ENCODE measurements at regions not wholly inside any gene's neighbourhood (a gene's known extent, or its start where the extent isn't known, plus 50 kb on each side); places are given as distances from the start of the nearest gene placed in this dataset.
"Not testable (repeated sequence)": the region's sequence is repeated elsewhere in the genome, so short reads cannot be mapped to it uniquely, and the experiment has no call there.

DNA sequence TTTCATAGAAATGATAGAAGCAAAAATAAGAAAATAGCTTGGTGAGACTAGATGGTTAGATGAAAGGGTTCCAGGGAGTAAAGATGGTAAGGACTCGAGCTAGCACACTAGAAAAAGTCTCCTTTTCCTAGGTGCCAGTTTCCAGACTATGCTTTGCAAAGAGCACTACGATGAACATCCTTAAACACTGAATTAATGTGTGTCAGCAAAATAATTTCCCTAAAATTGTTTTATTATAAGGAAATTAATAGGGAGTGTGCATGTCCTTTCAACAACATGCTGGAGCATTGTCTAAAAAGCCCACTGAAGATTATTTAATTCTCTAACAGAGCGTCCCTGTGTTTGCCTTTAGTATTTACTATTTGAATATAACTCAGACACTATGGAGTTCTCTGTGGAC is 107.4 kb upstream of the NDUFV2 start:
- DNase-seq = no peak

DNA sequence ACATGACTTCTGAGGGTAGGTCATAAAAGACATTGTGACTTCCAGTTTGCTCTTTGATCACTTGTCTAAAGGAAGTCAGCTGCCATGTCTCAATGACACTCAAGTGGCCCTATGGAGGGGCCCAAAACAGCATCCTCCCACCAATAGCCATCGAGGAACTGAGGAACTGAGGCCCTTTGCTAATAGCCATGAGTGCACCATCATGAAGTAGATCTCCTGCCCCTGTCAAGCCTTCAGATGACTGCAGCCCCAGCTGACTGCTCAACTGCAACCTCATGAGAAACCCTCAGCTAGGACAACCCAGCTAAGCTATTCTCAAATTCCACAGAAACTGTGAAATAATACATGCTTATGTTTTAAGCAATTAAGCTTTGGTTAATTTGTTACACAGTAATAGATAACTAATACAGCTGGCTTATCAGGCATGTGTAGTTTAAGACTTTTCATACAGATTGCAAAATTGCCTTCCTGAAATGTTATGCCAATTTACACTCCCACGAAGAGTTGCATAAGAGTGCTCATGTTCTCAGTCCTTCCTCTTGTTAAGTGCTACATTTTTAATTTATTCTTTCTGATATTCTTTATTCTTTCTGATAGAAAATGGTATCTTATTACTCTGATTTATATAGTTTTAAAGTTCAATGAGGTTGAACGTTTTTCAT is 105.6 kb upstream of the NDUFV2 start:
- DNase-seq = no peak

DNA sequence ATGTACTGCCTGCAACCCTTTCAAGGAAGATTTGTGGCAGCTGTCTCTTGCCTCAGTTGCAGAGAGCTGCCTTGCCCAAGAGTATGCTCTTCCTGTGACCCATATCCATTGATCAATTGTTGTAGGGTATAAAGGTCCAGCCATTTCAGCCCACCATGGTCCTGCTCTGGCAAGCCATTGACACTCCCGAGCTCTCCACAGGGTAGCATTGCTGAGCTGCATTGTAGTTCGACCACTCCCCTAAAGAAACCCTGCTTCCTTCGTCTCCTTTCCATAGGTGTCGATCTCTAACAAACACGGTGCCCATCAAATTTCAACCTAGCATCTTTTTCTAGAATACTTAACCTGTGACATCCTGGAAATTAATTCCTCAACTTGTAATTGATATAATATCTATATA is 104.9 kb upstream of the NDUFV2 start:
- no peak for DNase-seq

DNA sequence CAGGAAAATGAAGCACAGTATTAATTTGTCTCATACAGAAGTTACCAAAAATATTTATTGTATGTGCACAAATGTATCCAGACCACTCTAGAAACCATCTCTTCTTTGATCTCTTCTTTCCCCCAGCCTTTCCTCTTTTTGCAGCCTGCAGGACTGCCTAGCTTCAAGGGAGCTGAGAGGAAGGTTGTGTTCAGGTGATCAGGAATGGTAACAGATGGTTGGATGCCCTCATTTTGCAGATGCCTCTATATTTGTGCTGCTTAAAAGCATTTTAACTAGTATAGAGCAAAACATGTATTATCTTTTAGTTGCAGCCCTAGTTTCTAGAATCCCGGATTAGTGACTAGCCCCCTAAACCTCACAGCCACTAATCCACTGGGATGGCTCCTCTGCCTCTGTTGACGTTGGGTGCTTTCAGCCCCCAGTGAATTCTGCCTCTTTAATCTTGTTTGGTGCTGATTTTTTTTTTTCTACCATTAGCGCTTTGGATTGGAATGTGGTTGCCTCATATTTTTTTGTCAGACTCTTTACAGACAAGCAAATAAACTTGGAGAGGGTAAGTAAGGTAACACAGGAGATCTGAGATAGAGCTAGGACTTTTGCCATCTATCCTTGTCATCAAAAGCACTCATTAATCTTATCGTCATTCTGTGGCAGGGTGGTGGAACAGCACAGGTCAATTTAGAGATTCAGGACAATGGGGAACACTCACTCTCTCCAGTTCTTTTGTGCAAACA is 103.8 kb upstream of the NDUFV2 start:
- DNase-seq = no peak

DNA sequence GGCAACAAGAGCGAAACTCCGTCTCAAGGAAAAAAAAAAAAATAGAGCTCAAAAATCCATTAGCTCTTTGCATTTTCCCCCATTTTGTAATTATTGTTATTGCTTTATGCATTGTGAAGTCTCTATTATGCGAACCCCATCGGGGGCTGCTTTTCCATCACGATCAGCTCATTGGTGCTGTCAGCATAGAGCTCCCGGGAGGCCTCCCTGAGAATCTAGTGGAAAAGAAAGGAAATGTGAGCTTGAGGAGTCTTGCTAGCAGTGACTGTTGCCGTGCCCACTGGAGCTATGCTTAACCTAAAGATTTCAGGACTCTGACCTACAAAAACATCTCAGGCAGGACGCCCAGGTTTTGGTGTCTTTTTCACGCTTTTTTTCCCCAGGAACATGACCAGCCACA is 102.6 kb upstream of the NDUFV2 start:
- no peak for DNase-seq

DNA sequence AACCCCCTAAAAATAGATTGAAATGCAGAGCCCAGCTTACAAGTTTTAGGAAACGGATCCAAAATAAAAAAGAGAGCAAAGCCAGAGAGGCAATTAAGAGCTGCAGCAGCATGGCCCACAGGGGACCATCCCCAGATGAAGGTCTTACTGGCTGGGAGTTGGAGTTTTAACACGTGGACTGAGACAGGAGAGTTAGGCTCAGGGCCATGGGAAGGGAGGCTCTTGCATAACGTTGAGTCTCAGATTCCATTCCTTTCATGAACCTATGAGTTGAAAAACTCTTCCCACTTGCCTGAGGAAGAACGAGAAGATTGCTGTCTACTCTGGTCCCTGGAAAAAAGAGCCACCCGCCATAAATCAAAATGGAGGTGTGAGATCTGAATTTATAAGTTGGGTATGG is 101.8 kb upstream of the NDUFV2 start:
- no peak for DNase-seq

DNA sequence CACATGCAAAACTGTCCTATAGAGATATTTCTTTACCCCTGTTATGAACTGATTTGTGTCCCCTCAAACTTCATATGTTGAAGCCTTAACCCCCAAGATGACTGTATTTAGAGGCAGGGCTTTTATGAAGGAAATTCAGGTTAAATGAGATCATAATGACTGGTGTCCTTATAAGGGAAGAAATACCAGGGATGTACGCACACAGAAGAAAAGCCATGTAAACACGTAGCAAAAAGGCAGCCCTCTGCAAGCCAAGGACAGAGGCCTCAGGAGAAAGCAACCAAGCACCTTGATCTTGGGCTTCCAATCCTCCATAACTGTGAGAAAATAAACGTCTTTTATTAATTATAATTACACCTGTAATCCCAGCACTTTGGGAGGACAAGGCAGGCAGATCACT is 101.3 kb upstream of the NDUFV2 start:
- DNase-seq = no peak

DNA sequence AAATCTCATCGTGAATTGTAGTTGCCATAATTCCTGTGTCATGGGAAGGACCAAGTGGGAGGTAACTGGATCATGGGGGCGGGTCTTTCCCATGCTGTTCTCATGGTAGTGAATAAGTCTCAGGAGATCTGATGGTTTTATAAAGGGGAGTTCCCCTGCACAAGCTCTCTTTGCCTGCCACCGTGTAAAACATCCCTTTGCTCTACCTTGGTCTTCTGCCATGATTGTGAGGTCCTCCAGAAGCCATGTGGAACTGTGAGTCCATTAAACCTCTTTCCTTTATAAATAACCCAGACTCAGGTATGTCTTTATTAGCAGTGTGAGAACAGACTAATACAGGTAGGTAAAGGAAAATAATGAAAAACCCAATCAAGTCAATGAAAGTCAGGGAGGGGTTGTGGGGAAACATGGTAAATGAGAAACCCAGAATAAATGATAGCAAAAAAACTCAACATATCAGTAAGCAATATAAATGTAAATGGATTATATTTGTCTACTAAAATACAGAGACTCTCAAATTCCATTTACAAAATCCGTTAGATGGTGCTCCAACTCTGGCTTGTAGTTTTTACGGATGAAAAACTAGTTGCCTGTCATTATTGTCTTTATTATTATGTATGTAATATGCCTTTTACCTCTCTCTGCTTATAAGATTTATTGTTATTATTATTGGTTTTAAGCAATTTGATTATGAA is 98.9 kb upstream of the NDUFV2 start:
- no peak for DNase-seq

DNA sequence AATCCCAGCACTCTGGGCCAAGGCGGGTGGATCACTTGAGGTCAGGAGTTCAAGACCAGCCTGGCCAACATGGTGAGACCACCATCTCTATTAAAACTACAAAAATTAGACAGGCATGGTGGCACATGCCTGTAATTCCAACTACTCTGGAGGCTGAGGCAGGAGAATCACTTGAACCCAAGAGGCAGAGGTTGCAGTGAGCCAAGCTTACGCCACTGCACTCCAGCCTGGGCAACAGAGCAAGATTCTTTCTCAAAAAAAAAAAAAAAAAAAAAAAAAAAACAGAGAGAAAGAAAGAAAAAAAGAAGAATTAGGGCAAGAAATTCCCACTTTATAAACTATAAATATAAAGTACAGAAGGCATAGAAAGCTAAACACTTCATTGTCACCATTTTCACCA is 98.2 kb upstream of the NDUFV2 start:
- DNase-seq = not testable (repeated sequence)

DNA sequence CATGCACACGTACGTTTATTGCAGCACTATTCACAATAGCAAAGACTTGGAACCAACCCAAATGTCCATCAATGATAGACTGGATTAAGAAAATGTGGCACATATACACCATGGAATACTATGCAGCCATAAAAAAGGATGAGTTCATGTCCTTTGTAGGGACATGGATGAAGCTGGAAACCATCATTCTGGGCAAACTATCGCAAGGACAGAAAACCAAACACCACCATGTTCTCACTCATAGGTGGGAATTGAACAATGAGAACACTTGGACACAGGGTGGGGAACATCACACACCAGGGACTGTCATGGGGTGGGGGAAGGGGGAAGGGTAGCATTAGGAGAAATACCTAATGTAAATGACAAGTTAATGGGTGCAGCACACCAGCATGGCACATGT is 94.8 kb upstream of the NDUFV2 start:
- not testable (repeated sequence) for DNase-seq

DNA sequence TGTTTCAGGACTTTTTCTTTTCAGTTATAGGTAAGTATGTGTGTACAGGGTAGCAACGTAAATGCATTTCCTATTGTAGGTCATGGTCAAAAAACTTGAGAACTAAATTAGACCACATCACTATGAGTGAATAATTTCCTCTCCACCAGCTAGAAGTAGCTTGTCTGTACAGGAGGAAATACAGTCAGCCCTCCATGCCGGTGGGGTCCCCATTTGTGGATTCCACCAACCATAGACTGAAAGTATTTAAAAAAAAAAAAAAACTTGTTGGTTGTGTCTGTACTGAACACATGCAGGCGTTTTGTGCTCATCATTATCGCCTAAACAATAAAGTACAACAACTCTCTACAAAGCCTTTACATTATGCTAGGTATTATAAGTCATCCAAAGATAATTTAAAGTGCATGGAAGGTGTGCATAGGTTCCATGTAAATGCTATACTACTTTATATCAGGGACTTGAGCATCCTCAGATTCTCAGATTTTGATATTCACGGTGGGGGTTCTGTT is 94.2 kb upstream of the NDUFV2 start:
- no peak for DNase-seq

DNA sequence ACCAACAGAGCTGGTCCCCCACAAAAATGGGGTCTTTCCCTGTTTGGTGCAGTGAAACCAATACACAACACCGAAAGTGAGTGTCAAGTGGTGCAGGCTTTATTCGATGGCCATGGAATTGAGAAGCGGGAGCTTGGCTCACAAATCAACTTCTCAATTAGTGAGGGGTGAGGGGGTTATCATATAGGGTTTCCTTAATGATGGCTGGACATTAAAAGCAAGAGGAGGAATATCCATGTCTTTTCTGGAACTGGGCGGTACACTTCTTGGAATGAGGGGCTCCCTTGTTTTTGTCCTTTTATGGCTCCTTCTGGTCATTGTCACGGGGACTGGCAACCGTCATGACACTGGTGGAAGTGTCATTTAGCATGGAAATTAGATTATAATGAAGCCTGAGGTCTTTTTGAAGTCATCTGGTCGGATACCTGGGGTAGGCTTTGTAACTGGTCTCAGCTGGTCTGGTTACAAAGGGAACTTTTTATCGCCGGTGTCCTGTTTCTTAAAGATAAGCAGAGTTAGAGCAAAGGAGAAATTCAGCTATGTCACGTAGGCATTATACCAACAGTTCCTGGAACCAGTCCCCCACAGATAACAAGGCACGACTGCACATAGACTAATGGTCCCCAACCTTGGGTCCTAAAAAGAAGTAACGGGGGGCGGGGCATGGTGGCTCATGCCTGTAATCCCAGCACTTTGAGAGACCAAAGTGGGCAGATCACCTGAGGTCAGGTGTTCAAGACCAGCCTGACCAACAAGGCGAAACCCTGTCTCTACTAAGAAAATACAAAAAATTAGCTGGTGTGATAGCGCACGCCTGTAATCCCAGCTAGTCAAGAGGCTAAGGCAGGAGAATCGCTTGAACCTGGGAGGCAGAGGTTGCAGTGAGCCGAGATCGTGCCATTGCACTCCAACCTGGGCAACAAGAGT is 93.5 kb upstream of the NDUFV2 start:
- no peak for DNase-seq

DNA sequence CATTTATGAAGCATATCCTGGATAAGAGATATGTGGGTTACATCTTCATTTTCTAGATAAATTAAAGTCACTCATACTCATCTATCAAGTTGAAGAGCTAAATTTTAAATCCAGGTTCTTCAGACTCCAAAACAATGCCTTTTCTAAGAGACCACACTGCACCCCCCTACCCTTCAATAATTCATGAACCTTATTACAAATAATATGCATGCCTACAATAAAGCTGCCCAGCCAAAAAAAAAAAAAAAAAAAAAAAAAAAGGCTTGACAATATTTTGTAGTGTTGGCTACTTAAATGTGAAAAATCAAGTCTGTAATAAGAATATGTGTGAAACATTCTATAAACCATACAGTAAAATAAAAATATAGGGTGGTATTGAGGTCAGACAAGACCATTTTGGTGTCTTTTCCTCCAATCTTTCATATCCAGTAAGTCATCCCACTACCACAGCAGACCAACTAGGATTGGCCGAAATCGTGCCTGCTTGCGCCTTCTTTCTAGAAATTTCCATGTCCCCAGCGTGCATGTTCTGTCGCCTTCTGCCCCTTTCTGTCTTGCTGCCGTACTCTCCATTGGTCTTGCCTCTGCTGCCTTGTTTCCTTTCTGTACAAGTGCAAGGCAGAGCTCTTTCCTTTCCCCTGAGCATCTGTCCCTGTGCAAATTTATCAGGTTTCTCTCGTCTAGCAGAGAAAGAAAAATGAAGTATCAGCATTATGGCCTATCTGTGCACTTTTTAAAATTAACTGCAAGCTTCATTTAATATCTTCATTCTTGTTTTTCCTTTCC is 92.6 kb upstream of the NDUFV2 start:
- DNase-seq = no peak

DNA sequence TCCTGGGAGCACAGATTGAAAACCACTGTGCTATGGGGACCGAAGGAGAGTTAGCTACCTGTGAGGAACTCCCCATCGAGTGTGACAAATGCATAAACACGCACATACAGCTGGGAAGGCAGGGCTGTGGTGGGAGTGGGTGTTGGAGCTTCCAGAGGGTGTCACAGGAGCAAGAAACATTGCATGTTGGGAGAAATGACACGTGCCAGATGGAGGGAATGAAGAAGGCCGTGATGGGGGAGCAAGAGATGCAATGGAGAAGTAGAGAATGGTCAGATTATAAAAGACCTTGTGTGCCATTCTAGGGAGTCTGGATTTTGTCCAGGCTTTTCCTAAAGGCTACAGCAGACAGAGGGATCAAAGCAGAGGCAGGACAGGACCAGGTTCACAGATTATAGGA is 91.1 kb upstream of the NDUFV2 start:
- no peak for DNase-seq

DNA sequence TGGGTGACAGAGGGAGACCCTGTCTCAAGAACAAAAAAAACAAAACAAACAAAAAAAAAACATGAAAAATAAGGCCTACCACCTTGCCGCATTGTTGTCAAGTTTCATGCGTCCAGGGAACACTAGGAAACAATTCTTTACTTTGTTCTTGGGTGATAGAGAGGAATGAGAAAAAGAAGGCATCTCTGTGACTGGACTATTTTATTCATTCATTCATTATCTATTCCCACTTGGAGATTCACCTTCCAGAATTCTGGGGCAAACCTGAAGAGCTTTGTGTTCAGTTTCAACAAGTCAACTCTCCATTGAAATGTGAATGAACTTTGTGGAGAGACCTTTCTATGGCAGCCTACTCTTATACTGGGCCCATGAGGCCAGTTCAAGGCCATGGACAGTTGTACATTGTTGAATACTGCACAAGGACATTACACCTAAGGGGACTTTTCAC is 88.5 kb upstream of the NDUFV2 start:
- DNase-seq = no peak

DNA sequence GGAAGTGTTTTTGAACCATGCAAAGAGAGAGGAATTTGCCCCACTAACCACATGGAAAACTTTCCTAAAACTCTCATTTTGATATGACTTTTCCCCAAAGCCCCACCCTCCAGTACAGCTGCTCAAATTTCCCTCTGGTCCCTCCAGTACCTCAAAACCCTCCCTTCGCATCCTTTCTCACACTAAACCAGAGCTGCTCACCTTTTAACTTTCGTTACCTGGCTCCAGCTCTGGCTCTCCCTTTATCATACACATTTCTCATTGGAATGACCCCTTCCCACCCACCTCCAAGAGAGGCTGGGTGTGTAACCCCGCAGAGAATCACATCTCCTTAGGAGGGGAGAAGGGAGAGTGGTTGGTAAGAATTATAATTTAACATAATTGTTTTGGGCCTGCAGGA is 86.8 kb upstream of the NDUFV2 start:
- no peak for DNase-seq

DNA sequence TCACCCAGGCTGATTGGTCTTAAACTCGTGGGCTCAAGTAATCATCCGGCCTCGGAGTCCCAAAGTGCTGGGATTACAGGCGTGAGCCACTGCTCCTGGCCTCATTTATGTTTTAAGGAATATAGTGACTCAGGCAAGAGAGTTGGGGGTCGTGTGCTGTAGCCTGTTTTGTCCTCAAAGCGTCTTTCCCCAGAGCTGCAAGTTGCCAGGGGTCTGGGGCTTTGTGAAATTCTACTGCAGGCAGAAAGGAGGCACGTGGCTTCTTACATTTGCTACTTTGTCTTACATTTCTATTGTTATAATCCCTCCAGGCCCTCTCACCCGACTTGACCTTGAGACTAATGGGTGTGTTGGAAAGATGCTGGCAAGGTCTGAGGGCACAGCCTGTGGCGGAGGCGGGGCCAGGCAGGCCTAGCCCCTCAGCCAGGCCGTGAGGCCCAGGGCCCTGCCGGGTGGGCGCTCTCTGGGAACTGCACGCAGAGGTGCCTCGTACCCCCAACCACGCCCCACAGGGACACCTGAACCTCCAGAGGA is 85.8 kb upstream of the NDUFV2 start:
- no peak for DNase-seq

DNA sequence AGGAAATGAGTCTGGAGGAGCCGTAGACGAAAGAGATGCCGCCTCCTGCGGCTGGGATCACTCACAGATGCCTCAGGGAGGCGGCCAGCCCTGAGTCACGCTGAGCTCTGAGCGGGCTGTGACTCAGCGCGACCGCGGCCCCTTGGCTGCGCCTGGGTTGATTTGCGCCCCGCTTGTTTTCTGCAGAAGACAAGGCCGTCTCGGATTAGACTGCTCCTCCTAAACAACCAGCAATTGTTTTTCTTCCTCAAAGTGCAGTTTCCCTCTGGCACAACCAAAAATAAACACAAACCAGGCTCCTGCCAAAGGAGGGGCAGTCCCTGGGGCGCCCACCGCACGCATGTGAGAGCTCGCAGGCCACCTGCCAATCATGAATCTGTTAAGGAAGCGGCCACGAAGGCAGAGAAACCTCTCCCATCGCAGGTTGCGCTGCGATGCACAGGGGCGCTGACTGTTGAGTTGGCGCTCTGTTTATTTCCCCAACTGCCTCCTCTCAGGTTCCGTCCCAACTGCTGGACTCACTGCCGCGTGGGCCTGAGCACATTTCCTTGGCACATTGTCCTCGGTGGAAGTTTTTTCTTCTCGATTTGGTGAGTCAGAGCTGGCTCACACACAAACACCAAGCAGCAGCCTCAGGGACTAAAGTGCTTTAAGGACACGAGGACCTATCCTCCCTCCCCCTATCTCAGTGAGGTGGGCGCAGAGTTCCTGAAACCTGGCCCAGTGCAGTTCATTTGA is 85.2 kb upstream of the NDUFV2 start:
- no peak for DNase-seq

DNA sequence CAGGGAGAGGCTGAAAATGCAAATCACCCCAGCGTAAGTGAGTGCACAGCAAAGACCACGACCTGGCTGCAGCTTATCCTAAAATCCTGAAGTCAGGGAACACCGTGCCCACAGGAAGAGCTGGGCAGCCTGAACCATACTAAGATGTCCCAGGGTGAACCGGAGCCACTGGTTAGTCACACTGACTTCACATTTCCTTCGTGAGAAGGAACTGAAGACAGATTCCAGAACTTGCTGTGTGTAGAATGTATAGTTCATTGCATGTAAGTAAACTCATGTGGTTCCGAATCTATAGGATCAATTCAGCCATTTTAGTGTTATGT is 84.6 kb upstream of the NDUFV2 start:
- no peak for DNase-seq

DNA sequence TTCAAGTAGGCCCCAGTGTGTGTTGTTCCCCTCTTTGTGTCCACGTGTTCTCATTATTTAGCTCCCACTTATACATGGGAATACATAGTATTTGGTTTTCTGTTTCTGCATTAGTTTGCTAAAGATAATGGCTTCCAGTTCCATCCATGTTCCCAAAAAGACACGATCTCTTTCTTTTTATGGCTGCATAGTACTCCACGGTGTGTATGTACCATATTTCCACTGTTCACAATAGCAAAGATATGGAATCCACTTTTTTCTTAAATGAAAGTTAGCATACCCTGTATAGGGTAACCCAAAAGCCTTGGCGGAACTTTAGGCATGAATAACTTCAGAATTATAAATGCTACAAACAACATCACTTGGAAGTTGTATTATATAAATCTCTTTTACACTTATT is 83.4 kb upstream of the NDUFV2 start:
- DNase-seq = no peak

DNA sequence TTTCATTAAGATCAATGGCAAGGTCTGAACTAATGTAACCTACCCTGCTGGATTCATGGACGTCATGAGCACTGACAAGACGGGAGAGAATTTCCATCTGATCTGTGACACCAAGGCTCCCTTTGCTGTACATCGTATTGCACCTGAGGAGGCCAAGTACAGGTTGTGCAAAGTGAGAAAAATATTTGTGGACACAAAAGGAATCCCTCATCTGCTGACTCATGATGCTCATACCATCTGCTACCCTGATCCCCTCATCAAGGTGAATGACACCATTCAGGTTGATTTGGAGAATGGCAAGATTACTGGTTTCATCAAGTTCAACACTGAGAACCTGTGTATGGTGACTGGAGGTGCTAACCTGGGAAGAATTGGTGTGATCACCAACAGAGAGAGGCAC is 82.3 kb upstream of the NDUFV2 start:
- no peak for DNase-seq
